ENCODE measurements at regions not wholly inside any gene's neighbourhood (a gene's known extent, or its start where the extent isn't known, plus 50 kb on each side); places are given as distances from the start of the nearest gene placed in this dataset.

DNA sequence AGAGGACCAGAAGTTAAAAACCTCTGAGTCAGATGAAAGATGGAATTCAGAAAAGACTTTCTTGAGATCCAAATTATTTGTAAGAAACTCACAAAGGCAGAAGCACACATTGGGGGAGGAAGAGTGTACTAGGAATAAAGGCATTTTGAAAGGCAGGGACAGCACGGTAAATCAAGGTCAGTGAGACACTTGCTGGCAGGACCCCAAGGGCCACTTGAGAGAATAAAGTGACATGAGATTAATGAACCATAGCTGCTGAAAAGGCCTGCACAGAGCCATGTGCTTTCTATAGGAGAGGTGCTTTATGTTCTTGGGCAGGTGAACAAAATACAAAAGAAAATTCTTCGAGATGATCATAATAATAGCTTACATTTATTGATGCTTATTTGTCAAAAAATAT lies 929.9 kb upstream of the MBL2 start:
- Histone ChIP-seq H3K27me3 (no peaks in the 10 kb centered on the region), H3K4me1 (ENCODE audit: insufficient read depth) (no peaks in the 10 kb centered on the region), H3K27ac (no peak overlapping the region), H3K4me3 (no peak overlapping the region), H3K9me3 (no peaks in the 10 kb centered on the region), H3K36me3 (no peaks in the 10 kb centered on the region)
- no peak for DNase-seq
- intact Hi-C loops (cut with DNase I) = no loop called here
- WGBS, 3 donors = 52 to 67% (median 55%) methylated on average over 2 of the region's 2 CpGs
- TF ChIP-seq POLR2A (IDR thresholded peaks at IDR 0.05) (no peak), EP300 (IDR thresholded peaks at IDR 0.05) (no peak)
- TF ChIP-seq, protein P1, sequence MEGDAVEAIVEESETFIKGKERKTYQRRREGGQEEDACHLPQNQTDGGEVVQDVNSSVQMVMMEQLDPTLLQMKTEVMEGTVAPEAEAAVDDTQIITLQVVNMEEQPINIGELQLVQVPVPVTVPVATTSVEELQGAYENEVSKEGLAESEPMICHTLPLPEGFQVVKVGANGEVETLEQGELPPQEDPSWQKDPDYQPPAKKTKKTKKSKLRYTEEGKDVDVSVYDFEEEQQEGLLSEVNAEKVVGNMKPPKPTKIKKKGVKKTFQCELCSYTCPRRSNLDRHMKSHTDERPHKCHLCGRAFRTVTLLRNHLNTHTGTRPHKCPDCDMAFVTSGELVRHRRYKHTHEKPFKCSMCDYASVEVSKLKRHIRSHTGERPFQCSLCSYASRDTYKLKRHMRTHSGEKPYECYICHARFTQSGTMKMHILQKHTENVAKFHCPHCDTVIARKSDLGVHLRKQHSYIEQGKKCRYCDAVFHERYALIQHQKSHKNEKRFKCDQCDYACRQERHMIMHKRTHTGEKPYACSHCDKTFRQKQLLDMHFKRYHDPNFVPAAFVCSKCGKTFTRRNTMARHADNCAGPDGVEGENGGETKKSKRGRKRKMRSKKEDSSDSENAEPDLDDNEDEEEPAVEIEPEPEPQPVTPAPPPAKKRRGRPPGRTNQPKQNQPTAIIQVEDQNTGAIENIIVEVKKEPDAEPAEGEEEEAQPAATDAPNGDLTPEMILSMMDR (IDR thresholded peaks at IDR 0.05) = no peak

DNA sequence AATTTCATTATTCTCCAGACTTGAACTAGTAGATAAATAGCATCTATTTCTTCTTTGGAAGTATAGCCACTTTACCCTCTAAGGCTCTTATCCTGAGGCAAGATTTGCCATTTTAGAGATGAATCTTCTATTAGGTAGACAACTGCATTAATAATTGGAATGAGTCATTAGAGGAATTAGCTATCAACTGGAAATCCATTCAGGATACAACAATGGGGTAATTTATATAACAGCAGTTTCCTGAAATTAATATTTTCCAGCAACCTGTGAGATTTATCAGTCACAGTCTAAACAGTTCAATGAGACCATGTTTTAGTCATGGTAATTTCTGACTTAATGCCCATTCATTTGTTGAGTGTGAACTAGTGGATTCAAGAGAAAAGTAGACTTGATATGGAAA lies 928.6 kb upstream of the MBL2 start:
- Histone ChIP-seq H3K4me3 (no peak overlapping the region), H3K9me3 (no peaks in the 10 kb centered on the region), H3K27ac (no peak overlapping the region), H3K27me3 (no peaks in the 10 kb centered on the region), H3K4me1 (ENCODE audit: insufficient read depth) (no peaks in the 10 kb centered on the region), H3K36me3 (no peaks in the 10 kb centered on the region)
- DNase-seq = no peak
- TF ChIP-seq EP300 (IDR thresholded peaks at IDR 0.05) (no peak), POLR2A (IDR thresholded peaks at IDR 0.05) (no peak)
- TF ChIP-seq, protein P1 (IDR thresholded peaks at IDR 0.05) = no peak
- intact Hi-C loops (cut with DNase I) = no loop called here

DNA sequence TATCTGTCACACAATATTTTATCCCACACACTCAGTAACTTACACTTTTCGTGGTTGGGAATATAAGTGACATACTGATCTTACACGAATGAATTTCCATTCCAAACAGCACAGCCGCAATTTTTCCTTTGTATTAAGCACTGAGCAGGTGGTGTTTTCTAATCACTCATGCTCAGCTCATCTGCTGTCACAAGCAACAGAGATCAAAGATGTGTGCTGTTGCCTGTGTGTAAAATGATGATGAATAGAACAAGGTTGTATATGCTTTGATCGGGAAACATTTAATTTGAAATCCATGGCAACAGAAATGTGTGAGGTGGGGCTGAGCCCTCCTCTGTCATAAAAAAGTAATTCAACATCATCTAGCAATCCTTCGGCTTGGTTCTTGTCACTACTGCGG lies 927.7 kb upstream of the MBL2 start:
- intact Hi-C loops (cut with DNase I) = no loop called here
- TF ChIP-seq EP300 (IDR thresholded peaks at IDR 0.05) (no peak), POLR2A (IDR thresholded peaks at IDR 0.05) (no peak)
- TF ChIP-seq, protein P1 (IDR thresholded peaks at IDR 0.05) = no peak
- 87 to 89% (median 89%) methylated on average over 6 of the region's 6 CpGs for WGBS, 3 donors

DNA sequence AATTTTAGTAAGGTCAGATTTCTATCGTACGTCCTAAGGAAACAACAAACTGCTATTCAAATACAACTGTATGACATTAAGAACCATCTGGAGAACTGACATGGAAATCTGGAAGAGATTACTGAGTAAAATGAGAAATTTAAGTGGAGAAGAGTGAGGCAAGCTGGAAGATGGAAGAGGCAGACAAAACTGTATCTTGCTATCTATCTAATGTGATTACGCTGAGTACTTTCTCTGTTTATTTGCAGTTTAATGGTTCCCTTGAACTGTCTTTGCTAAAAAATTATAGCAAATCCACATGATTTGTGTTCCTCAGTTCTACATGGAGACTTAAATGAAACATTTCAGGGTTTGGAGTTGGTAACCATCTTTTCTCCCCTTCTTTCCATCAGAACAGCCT lies 927.1 kb upstream of the MBL2 start:
- WGBS, 3 donors = 90 to 93% (median 92%) methylated on average over 3 of the region's 3 CpGs
- Histone ChIP-seq H3K36me3 (no peaks in the 10 kb centered on the region), H3K9me3 (no peaks in the 10 kb centered on the region), H3K27ac (no peak overlapping the region), H3K27me3 (no peaks in the 10 kb centered on the region), H3K4me3 (no peak overlapping the region), H3K4me1 (ENCODE audit: insufficient read depth) (no peaks in the 10 kb centered on the region)
- intact Hi-C loops (cut with DNase I) = no loop called here
- no peak for DNase-seq
- no peak for TF ChIP-seq POLR2A (IDR thresholded peaks at IDR 0.05)
- TF ChIP-seq, protein P1 (IDR thresholded peaks at IDR 0.05) = no peak

More for the DNA sequence above, 927.7 kb upstream of the MBL2 start:
- H3K4me1 ChIP-seq (ENCODE audit: insufficient read depth) = no peaks in the 10 kb centered on the region
- H3K9me3 ChIP-seq = no peaks in the 10 kb centered on the region
- H3K27ac ChIP-seq = no peak overlapping the region
- no peaks in the 10 kb centered on the region for H3K27me3 ChIP-seq
- H3K4me3 ChIP-seq = no peak overlapping the region
- no peak for DNase-seq
- H3K36me3 ChIP-seq = no peaks in the 10 kb centered on the region

DNA sequence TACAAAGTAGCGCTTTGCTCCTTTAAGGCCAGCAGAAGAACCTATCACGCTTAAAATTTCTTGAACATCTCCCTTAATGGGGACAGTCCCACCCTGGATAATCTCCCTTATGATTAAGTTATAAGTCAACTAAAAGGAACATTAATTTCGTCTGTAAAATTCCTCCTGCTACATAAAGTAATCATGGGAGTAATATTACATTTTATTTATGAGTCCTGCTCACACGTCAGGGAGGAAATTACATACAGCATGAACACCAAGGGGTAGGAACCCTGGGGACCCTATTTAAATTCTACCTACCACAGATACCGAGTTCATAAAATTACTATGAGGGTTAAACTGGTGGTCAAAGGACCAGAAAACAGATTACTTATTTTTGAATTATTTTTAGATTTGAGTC lies 926.6 kb upstream of the MBL2 start:
- Histone ChIP-seq H3K9me3 (no peaks in the 10 kb centered on the region), H3K4me1 (ENCODE audit: insufficient read depth) (no peaks in the 10 kb centered on the region), H3K27ac (no peak overlapping the region), H3K27me3 (no peaks in the 10 kb centered on the region), H3K4me3 (no peak overlapping the region), H3K36me3 (no peaks in the 10 kb centered on the region)
- WGBS, 3 donors = 86 to 92% (median 88%) methylated on average over 5 of the region's 5 CpGs
- TF ChIP-seq EP300 (IDR thresholded peaks at IDR 0.05) (no peak), POLR2A (IDR thresholded peaks at IDR 0.05) (no peak)
- TF ChIP-seq, protein P1 (IDR thresholded peaks at IDR 0.05) = no peak
- DNase-seq = no peak
- intact Hi-C loops (cut with DNase I) = no loop called here
